IPS-11a (cell line): ENCODE measurements at regions not wholly inside any gene's neighbourhood (a gene's known extent, or its start where the extent isn't known, plus 50 kb on each side); places are given as distances from the start of the nearest gene placed in this dataset.

Experiments used
- H3K4me3 ChIP-seq: one replicate; pipeline ENCODE4 v1.5.1; 2013; ENCODE audit warnings: low read depth, low read length, control low read depth

- H3K4me3 ChIP-seq, result no peak overlapping the region
Measured at GRCh38 chr5:61999371-61999770, 306.6 kb upstream of the KIF2A start.

GRCh38 chr5:62000646-62001045, 305.4 kb upstream of the KIF2A start:
- no peak overlapping the region for H3K4me3 ChIP-seq

- H3K4me3 ChIP-seq, result no peak overlapping the region
Measured at GRCh38 chr5:62001640-62002039, 304.4 kb upstream of the KIF2A start.

DNA sequence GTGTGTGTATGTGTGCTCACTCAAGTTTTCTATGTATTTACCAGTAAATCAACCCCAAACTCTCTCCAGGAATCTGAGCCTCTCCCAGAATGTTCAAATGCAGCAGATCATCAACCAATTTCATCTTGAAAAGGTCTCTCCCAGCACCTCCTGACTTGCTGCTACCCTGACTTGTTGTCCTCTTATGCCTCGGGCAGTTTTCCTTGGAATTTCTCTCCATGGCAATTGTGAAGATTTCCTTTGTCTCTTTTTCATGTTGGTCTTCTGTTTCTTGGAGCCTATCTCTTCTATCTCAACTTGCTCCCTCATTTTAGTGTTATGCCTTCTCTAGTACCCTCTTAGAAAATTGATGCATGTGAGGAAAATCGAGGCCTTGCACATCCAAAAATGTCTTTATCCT, 303.6 kb upstream of the KIF2A start:
- no peak overlapping the region for H3K4me3 ChIP-seq

- no peak overlapping the region for H3K4me3 ChIP-seq
Measured at GRCh38 chr5:62005551-62005950, 300.5 kb upstream of the KIF2A start.

DNA sequence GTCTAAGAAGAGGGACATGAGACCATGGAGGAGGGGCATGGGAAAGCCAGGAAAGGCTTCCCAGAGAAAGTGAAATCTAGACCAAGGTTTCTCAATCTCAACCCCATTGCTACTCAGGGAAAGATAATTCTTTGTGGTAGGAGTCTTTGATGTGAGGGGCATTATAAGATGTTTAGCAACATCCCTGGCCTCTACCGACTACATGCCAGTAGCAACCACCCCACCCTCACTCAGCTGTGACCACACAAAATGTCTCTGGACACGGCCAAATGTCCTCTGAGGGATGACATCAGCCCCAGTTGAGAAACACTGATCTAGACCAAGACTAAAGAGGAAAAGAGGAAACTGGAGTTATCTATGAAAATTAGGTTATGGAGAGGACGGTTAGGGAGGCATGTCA, 298.5 kb upstream of the KIF2A start:
- H3K4me3 ChIP-seq, result no peak overlapping the region

GRCh38 chr5:62011089-62011664, 294.8 kb upstream of the KIF2A start:
- H3K4me3 ChIP-seq, result no peak overlapping the region

GRCh38 chr5:62017092-62017491, 288.9 kb upstream of the KIF2A start:
- no peak overlapping the region for H3K4me3 ChIP-seq

GRCh38 chr5:62029303-62029702, 276.7 kb upstream of the KIF2A start:
- H3K4me3 ChIP-seq, result no peak overlapping the region

DNA sequence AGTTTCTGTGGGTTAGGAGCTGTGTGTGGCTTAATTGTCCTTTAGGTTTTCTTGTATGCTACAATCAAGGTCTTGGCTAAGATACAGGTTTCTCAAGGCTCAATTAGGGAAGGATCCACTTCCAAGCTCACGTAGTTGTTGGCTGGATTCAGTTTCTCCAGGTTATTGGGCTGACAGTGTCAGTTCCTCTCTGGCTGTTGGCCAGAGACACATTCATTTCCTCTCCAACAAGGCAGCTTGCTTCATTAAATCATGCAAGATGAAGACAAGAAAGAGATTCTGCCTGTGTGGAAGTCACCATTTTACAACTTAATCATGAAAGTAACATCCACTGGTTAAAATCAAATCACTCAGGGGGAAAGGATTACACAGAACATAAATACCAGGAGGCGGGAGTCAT, 275.7 kb upstream of the KIF2A start:
- H3K4me3 ChIP-seq, result no peak overlapping the region

DNA sequence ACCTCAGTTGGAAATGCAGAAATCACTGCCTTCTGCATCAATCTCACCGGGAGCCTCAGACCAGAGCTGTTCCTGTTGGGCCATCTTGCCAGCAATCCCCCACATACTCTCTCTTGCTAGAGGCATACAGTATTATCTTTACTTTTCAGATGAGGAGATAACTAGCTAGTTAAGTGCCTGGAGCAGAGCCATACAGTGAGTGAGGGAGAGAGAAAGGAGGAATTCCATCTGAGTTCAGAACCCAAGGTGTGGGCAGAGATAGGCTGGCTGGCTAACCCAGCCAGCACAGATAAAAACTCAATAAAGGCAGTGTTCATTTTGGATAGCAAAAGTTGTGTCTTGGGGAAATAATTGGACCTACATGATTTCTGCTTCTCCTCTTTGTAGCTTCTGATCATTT, 268.0 kb upstream of the KIF2A start:
- no peak overlapping the region for H3K4me3 ChIP-seq

- no peak overlapping the region for H3K4me3 ChIP-seq
Measured at GRCh38 chr5:62041156-62041756, 264.8 kb upstream of the KIF2A start.

DNA sequence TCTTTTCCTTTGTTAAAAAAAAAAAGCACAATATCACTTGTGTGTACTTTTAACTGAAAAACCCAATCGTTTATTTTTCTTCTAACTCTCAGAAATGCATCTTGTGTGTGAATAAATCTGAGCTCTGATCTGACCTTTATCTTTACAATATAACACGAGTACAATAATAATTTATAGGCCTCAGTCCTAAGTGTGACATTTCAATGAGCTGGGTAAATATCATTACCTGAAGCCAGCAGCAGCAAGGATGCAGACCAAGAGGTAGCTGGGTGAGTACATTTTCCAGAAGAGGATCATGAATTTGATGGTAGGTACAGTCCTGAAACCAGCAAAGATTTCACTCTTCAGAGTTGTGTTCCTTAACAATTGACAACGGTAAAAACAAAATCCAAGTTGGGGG, 264.0 kb upstream of the KIF2A start:
- no peak overlapping the region for H3K4me3 ChIP-seq

- no peak overlapping the region for H3K4me3 ChIP-seq
Measured at GRCh38 chr5:62043289-62044280, 262.4 kb upstream of the KIF2A start.

- no peak overlapping the region for H3K4me3 ChIP-seq
Measured at GRCh38 chr5:62044989-62045388, 261.0 kb upstream of the KIF2A start.

- H3K4me3 ChIP-seq, result no peak overlapping the region
Measured at GRCh38 chr5:62046191-62046590, 259.8 kb upstream of the KIF2A start.

DNA sequence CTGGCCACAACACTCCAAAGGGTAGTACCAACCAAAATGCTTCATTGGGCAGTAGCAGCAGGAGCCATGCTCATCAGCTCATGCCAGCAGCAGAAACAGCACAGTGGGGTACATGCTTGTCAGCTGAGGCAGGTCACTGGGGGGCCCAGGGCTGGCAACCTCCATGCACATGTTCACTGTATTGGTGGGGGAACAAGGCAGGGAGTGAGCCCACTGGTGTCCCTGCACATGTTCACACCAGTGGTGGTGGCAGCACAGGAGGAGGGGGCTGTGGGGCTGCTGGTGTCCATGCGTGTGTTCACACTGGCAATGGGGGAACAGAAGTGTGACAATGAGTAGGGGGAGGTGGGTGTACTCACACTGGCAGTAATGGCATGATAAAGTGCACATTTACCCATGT, 254.3 kb upstream of the KIF2A start:
- no peak overlapping the region for H3K4me3 ChIP-seq

DNA sequence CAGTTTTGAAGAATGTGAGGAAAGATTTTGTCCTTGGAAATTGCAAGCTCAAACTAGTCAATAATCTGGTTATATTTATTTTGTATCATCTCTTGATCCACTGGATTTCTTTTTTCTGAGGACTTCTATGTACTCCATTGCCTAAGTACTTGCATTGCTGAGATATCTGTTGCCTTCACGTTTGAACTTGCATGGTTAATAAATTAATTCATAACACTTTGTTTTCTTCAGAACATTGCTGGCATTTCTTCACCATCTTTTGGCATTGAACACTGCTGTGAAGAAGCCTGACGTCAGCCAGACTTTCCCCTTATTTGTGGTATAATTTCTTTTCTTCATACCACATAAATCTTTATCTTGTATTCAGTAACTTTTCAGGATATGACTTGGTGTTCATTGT, 246.0 kb upstream of the KIF2A start:
- no peak overlapping the region for H3K4me3 ChIP-seq

- H3K4me3 ChIP-seq, result no peak overlapping the region
Measured at GRCh38 chr5:62065050-62065449, 241.0 kb upstream of the KIF2A start.

DNA sequence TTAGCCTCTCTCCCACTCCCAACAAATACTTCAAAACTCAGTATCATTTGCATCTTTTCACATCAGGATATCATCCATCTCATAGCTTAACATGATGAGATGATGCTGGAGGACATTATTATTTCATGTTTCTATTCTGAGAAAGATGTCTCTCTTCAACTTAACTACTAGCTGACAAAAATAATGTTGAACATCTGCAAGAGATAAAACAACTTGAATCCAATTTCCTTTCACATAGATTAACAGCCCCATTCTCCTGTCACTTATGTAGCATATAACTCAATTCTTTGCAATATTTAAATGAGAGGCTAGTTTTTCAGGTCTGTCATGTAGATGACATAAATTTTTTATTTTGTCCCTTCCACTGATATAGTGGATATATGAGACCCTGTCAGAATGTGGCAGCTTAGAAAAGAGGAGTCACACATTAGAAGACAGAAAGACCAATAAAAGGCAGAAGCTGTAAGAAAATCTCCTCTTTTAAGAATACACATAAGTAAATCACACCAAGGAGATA, 239.2 kb upstream of the KIF2A start:
- H3K4me3 ChIP-seq, result no peak overlapping the region

DNA sequence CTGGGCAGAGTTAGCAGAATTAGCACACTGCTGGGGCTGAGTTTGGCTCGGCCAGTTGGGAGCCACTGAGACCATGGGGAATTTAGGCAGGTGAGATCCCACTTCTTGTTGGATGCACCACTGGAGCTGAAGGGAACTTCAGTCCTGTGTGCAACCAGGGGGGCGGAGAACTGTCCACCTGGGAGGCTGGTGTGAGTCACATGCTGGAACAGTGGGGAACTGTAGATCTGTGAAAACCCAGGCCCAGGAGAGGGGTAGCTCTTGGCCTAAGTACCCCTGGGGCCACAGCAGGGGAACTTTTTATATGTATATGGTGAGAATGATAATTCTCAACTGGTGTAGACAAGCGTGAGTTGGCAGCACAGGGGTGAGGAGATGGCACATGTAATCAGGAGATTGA, 237.5 kb upstream of the KIF2A start:
- no peak overlapping the region for H3K4me3 ChIP-seq

- H3K4me3 ChIP-seq, result no peak overlapping the region
Measured at GRCh38 chr5:62077387-62077786, 228.6 kb upstream of the KIF2A start.
